ENCODE measurements at regions not wholly inside any gene's neighbourhood (a gene's known extent, or its start where the extent isn't known, plus 50 kb on each side); places are given as distances from the start of the nearest gene placed in this dataset.

DNA sequence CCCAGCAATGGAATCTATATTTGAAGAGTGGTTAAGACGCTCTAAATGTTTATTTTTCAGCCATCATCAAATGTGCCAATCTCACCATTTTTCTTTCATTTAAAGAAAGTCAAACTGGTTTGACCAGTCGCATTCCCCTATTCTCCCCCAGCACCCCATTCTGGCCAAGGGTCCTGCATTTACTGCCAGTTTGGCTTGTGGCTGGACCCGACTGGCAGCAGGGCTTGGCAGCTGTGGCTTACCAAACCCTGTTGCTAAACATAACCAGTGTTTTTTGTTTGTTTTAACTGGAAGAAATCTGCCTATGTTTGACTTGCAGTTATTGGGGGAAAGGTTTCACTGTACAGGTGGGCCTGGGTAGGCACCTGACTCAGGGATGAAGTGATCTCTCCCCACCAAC is 116.3 kb downstream of the CYP26A1 start:
- TF ChIP-seq, protein P1, sequence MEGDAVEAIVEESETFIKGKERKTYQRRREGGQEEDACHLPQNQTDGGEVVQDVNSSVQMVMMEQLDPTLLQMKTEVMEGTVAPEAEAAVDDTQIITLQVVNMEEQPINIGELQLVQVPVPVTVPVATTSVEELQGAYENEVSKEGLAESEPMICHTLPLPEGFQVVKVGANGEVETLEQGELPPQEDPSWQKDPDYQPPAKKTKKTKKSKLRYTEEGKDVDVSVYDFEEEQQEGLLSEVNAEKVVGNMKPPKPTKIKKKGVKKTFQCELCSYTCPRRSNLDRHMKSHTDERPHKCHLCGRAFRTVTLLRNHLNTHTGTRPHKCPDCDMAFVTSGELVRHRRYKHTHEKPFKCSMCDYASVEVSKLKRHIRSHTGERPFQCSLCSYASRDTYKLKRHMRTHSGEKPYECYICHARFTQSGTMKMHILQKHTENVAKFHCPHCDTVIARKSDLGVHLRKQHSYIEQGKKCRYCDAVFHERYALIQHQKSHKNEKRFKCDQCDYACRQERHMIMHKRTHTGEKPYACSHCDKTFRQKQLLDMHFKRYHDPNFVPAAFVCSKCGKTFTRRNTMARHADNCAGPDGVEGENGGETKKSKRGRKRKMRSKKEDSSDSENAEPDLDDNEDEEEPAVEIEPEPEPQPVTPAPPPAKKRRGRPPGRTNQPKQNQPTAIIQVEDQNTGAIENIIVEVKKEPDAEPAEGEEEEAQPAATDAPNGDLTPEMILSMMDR (IDR thresholded peaks at IDR 0.05), result no peak
- no peak for DNase-seq (ENCODE audit: low spot score)
- no peak for ATAC-seq (ENCODE audit: low FRiP score)

- no peak for DNase-seq (ENCODE audit: low spot score)
- ATAC-seq (ENCODE audit: low FRiP score), result no peak
- TF ChIP-seq, protein P1 (IDR thresholded peaks at IDR 0.05), result no peak
Observed at GRCh38 chr10:93190372-93190771, 116.7 kb downstream of the CYP26A1 start.

GRCh38 chr10:93193906-93194305 is 120.2 kb downstream of the CYP26A1 start:
- TF ChIP-seq, protein P1 (IDR thresholded peaks at IDR 0.05), result no peak
- no peak for ATAC-seq (ENCODE audit: low FRiP score)
- DNase-seq (ENCODE audit: low spot score), result no peak

- TF ChIP-seq, protein P1 (IDR thresholded peaks at IDR 0.05), result no peak
- DNase-seq (ENCODE audit: low spot score), result no peak
- ATAC-seq (ENCODE audit: low FRiP score), result no peak
Observed at GRCh38 chr10:93198401-93199131, 124.9 kb downstream of the CYP26A1 start.

DNA sequence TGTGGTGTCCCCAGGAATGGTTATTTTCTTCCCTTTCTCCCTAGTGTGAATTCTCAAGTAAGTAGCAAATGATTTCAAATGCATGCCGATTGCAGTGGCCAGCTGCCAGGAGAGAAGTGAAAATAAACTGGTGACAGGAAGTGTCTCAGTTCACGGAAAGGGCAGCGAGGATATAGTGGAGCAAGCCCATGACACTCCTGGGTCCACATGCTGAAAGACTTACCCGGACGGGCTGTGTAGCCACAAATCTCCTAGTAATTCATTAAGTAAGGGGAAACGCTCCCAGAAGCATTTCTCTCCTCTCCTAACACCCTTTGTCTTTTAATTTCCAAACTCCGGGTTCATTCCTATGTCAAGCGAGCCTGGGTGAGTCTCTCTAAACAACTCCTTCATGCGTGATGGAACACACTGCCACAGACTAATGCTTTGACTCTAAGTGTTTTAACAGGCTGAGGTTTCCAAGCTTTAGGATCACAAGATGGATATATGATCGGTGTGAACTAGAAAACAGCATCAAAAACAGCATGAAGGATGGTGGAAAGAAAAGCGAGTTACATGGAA is 125.6 kb downstream of the CYP26A1 start:
- TF ChIP-seq, protein P1 (IDR thresholded peaks at IDR 0.05), result no peak
- ATAC-seq (ENCODE audit: low FRiP score), result peak; percentile 71
- peak; percentile 38 for DNase-seq (ENCODE audit: low spot score)

- TF ChIP-seq, protein P1 (IDR thresholded peaks at IDR 0.05), result no peak
- DNase-seq (ENCODE audit: low spot score) (no peak), ATAC-seq (ENCODE audit: low FRiP score) (no peak)
Observed at GRCh38 chr10:93204494-93205485, 131.1 kb downstream of the CYP26A1 start.

All from omental fat pad (tissue), 3 donors.